H1 (cell line): ENCODE measurements at regions not wholly inside any gene's neighbourhood (a gene's known extent, or its start where the extent isn't known, plus 50 kb on each side); places are given as distances from the start of the nearest gene placed in this dataset.

Source experiments
- BCL11A ChIP-seq, 2 experiments: IDR thresholded peaks; one replicate each; pipeline ENCODE4 v1.6.1; 2011; ENCODE audit warnings: low read depth in 2 of 2, low read length in 2 of 2, mild to moderate bottlenecking in 2 of 2
- CTCF ChIP-seq, 3 experiments: IDR thresholded peaks; 1 replicate in 2 of 3; 2 replicates in 1 of 3; pipeline versions ENCODE4 v1.5.1 to v1.6.1; 2011; ENCODE audit warnings: low read length in 3 of 3, mild to moderate bottlenecking in 3 of 3, inconsistent platforms in 2 of 3, low read depth in 1 of 3, moderate library complexity in 1 of 3; ENCODE audit not compliant: insufficient read depth in 1 of 3; ENCODE audit errors: control extremely low read depth in 1 of 3
- EP300 ChIP-seq, 2 experiments: IDR thresholded peaks; 1 replicate in 1 of 2; 2 replicates in 1 of 2; pipeline ENCODE4 v1.6.1; 2011 to 2012; ENCODE audit warnings: low read depth in 2 of 2, low read length in 2 of 2, mild to moderate bottlenecking in 2 of 2, borderline replicate concordance in 1 of 2, inconsistent platforms in 1 of 2, moderate library complexity in 1 of 2
- JUND ChIP-seq: IDR thresholded peaks from 2 replicates; pipeline ENCODE4 v1.6.1; 2011; ENCODE audit warnings: mild to moderate bottlenecking, improper control_type of control experiment, low read length
- SUZ12 ChIP-seq: fragments of 200-600 bp; sonication (generic); IDR thresholded peaks from 2 replicates; pipeline ENCODE4 v1.6.1; 2012; ENCODE audit warnings: mild to moderate bottlenecking, inconsistent platforms, low read length, moderate library complexity, mixed read lengths
- TCF12 ChIP-seq: IDR thresholded peaks from 2 replicates; pipeline ENCODE4 v1.6.1; 2011; ENCODE audit warnings: low read depth, mild to moderate bottlenecking, low read length

DNA sequence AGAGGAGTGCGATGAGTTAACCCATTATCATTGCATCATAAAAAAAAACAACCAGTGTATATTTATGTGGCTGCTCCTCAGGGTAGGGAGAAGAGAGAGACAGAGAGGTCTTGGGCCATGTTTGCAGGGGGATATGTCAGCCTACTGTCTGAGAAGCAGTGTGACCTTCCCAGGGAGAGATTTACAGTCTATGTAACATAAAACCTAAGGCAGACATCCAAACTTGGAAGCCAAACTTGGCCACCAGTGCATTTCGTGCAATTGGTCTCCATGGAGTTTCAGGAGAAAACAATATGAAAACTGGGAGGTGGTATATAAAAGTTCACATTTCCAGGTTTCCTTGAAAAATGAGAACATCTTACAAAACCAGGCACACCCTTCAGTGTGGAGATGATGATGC is 85.9 kb upstream of the CXCL12 start:
- TF ChIP-seq CTCF (IDR thresholded peaks at IDR 0.05; ENCODE audit: control extremely low read depth in 1 of 3, insufficient read depth in 1 of 3, low read depth in 1 of 3, low read length in 3 of 3): no peak
- no peak for TF ChIP-seq EP300 (IDR thresholded peaks at IDR 0.05; ENCODE audit: borderline replicate concordance in 1 of 2, low read depth in 2 of 2, low read length in 2 of 2)
- no peak for TF ChIP-seq TCF12
- TF ChIP-seq BCL11A (IDR thresholded peaks at IDR 0.05; ENCODE audit: low read depth in 2 of 2, low read length in 2 of 2): no peak
- no peak for TF ChIP-seq SUZ12
- TF ChIP-seq JUND: no peak
